Esophagus muscularis mucosa (tissue), 4 donors: ENCODE measurements at regions not wholly inside any gene's neighbourhood (a gene's known extent, or its start where the extent isn't known, plus 50 kb on each side); places are given as distances from the start of the nearest gene placed in this dataset.

Source experiments
- CTCF ChIP-seq, 3 experiments: fragments of 200-600 bp in 2 of 3; fragments of 450-650 bp in 1 of 3; sonication (generic) in 2 of 3; IDR thresholded peaks; one replicate each; pipeline ENCODE4 v1.5.1; 2017 to 2019; ENCODE audit warnings: antibody characterized with exemption in 3 of 3, mild to moderate bottlenecking in 2 of 3, moderate library complexity in 1 of 3
- EP300 ChIP-seq: sonication (generic); formaldehyde crosslinking; IDR thresholded peaks from one replicate; pipeline ENCODE4 v1.6.1; 2017; ENCODE audit warnings: antibody characterized with exemption
- POLR2A ChIP-seq: fragments of 450-650 bp; IDR thresholded peaks from one replicate; pipeline ENCODE4 v1.6.1; 2017; ENCODE audit warnings: antibody characterized with exemption, moderate library complexity, mild to moderate bottlenecking, low read depth
- POLR2AphosphoS5 ChIP-seq, 2 donors: sonication (generic); formaldehyde crosslinking; IDR thresholded peaks; one replicate each; pipeline ENCODE4 v1.6.1; 2017; ENCODE audit warnings: antibody characterized with exemption in 2 of 2

- no peak for TF ChIP-seq CTCF (IDR thresholded peaks at IDR 0.05)
- no peak for TF ChIP-seq POLR2A
- no peak for TF ChIP-seq POLR2AphosphoS5 (IDR thresholded peaks at IDR 0.05)
- no peak for TF ChIP-seq EP300
Observed at GRCh38 chr10:129331207-129331838, 135.7 kb upstream of the MGMT start.
